Islet precursor cell (in vitro differentiated cells): ENCODE measurements at regions not wholly inside any gene's neighbourhood (a gene's known extent, or its start where the extent isn't known, plus 50 kb on each side); places are given as distances from the start of the nearest gene placed in this dataset.

Experiments used
- DNase-seq: peaks from one replicate; pipeline ENCODE4 v3.0.0-alpha.2; 2018

DNA sequence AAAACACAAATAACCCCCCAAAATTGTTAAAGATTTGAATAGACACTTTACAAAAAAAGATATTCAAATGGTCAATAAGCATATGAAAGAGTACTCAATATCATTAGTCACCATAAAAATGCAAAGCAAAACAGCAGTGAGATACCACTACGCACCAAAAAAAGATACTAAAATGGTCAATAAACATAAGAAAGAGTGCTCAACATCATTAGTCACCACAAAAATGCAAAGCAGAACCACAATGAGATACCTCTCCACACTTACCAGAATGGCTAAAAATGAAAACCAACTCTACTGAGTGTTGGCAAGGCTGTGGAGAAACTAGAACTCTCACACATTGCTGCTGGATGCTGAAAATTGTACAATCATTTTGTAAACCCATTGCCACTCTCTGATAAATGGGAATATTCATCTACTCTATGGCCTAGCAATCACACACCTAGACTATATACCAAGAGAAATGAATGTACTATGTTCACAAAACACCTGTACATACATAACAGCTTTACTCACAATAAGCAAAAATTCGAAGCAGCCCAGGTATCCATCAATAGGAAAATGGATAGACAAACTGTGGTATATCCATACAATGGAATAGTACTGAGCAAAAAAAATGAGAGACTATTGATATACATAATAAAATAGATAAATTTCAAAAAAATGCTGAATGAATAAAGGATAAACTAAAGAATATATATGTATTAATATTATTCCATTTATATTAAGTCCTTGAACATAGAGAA, 205.0 kb upstream of the DAPK1 start:
- DNase-seq = no peak

DNA sequence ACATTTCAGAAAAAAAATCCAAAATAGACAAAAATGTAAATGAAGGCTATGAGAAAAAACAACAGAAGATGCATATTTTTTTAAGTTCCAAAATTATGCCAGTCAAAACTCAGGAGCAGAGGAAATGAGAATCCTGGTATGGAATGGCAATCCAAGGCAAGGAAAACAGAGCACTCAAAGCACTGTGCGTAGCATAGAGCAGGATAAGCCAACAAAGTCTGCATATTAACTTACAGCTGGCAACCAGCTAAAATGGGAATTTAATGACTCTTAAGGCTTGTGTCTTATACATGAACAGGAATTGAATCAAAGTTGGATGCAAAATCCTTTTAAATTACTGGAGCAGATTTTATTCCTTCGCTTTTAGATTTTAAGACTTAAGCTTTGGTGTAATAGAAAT, 203.5 kb upstream of the DAPK1 start:
- no peak for DNase-seq

DNA sequence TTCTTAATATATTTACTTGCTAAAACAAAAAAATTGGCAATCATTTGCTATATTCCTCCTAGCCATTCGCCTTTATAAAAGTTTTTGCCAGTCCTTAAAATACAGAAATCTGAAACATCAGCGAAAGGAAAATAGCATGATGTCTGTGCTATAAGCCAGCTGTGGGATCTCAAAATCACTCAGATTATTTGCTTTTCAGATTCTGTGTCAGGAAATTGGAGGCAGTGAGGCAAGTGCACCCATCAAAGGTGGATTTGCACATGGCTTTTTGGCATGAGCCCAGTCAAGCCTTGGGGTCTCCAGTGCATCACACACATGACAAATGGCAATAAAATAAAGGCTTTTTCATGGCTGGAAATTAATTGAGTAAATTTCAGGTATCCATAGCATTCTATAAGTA, 196.8 kb upstream of the DAPK1 start:
- DNase-seq = no peak

DNA sequence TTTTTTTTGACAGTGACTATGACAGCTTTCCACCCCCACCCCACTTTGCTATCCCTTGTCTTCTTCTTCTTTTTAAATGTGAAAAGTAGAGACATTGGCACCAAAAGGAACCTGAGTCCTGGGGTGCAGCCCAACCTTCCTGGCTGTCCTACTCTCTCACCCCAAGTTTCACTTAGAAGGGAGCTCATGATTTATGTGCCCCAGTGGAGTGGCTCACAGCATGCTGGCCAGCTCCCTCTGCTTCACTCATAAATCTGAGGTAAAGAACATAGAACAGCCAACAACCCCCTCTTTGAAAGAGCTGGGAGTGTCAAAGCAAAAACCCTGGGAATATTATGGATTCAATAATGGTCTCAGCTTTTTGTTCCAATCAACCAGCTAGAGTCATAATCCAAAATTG, 196.3 kb upstream of the DAPK1 start:
- DNase-seq = no peak

DNA sequence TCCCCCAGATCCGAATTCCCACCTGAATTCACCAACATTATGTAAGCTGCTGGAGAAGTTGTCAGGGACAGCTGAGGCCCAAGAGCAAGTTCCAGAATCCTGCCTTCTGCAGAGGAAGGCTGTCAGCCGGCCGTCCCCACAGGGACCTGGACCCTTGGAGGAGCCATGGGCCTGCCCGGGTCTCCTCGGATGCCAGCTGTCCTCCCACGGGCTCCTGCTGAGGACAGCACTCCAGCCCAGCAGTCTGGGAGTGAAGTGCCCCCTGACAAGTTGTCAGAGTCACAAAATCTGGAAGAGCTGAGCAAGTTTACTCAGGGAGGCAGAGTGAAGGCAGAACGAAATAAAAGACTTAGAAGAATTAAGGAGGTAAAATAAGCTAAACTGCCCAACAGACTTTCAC, 192.5 kb upstream of the DAPK1 start:
- no peak for DNase-seq

DNA sequence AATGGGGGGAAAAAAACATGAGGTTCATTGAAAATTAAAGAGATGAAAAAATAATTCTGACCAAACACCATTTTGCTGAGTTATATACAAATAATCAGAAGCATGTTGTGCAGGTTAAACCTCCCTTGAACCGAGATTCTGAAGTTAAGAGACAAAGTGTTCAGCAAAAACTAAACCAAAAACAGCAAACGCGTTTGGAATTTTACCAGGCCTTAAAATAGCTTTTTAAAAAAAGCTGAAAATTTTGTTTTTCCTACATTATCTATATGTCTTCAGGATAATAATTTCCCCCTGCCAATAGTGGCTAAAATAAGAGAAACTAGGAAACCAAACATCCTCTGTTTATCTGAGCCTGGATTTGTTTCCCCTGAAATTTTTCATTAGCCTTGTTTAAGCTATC, 191.7 kb upstream of the DAPK1 start:
- no peak for DNase-seq

DNA sequence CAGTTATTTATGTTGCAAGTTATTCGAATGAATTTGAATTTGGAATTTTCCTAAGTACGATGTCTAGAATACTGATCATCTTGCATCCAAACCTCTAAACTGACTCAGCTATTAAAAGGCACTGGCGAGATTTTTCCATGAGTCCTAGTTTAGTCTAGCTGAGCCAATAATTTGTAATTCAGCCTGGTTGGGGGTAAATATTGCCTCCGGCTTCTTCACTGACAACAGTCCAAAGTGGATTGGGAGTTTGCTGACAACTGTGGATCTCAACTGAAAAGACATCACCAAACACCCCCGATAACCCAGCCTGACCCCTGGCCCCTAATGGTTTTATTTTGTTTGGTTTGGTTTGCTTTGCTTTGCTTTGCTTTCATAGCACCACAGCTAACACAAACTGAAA, 189.8 kb upstream of the DAPK1 start:
- no peak for DNase-seq

DNA sequence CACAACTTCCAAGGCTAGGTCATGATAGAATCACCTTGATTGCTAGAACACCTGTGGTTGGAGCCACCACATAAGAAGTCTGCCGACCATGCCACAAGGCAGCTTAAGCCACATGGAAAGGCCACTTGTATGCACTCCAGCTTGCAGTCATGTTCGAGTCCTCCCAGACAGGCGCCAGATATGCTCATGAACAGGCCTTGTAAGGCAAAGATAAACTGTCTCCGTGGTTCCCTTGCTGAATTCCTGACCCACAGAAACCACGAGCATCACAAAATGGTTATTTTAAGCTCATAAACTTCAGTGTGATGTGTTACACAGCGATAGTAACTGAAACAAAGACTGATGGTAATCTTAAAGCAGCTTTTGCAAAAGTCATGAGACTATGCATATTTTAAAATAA, 188.4 kb upstream of the DAPK1 start:
- DNase-seq = no peak

DNA sequence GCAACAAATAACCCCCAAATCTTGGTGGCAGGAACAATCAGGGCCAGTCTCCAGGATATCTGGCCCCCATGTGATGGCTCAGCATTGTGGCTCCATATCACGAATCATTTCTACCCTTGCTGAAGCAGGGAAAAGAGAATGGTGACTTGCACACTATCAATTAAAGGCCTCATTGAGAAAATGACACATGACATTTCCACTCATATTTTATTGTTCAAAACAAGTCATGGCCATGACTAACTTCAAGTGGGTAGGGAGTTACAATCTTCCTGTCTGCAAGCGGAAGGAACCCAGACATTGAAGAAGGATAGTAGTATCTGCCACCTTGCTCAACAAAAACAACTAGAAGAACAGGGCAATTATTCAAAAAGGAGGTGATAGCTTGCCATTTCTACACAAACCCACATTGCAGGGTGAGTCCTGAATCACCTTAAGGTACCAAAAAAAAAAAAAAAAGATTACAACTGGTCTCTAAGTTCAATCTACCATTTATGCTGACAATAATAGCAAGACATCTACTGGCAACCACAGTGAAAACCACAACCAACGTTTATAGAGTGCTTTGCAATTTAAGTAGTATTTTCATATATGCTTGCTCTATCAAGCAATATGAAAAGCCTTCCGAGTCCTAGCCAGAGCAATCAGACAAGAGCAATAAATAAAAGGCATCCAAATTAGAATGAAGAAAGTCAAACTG, 186.7 kb upstream of the DAPK1 start:
- DNase-seq = no peak

DNA sequence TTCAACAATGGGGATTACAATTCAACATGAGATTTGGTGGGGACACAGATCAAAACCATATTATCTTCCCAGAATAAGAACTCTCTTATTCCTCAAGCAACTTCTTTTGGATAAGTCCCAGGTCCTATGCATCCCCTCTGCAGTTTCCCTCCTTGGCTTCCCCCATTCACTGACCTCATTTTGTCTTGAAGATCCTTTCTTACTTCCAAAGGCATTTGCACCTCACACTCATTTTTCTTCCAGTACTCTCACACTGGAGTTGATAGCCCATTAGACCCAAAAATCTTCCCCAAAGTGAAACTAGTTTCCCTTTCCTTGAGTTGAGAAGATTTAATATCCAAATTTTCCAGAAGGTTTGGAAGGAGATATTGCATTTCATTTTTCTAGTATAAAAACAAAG, 178.0 kb upstream of the DAPK1 start:
- DNase-seq = no peak

DNA sequence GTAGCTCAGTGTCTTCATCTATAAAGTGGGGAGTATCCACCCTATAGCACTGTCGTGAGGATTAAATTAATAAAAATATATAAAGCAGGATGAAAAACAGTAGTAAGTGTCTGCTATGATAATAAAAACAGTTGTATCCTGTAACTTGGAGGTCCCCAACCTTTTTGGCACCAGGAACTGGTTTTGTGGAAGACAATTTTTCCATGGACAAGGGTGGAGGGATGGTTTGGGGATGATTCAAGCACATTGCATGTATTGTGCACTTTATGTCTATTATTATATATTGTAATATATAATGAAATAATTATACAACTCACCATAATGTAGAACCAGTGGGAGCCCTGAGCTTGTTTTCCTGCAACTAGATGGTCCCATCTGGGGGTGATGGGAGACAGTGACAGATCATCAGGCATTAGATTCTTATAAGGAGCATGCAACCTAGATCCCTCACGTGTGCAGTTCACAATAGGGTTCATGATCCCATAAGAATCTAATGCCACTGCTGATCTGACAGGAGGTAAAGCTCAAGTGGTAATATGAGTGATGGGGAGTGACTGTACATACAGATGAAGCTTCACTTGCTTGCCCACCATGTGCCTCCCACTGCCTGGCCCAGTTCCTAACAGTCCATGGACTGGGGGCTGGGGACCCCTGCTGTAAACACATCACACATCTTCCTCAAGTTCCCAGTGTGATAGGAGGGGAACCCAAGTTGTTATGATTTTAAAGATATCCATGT, 177.4 kb upstream of the DAPK1 start:
- no peak for DNase-seq

DNA sequence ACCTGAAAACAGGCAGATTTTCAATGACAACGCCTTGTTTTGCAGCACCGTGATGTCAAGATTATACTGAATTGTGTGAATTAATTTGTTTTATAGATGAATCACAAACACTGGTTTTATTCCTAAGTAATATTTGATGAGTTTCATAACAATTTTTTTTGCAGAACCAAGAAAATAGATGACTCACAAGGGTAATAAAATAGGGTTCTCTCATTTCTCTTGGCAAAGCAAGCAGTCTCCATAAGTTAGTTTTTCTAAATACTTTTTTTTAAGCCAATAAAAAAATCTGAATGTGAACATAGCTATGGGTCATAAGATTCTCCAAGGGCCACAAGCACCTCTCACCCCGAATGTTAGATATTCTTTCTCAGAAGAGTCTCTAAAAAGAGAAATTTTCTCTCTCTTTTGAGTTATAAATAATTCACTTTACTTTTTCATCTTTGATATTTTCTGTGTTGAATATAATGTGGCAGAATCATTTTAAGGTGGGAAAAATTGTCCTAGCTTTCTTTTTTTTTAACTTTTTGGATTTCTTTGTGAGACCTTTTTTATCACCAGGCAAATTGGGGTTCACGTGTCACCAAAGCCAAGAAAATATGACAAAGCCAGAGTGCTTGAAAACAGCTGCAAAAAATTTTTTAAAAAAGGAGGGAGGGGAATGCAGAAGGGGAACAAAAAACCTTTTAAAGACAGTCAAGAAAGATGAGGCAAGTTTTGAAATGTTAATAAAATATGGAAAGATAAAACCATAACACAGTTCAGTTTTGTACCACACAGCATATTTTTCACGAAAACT, 174.6 kb upstream of the DAPK1 start:
- no peak for DNase-seq

DNA sequence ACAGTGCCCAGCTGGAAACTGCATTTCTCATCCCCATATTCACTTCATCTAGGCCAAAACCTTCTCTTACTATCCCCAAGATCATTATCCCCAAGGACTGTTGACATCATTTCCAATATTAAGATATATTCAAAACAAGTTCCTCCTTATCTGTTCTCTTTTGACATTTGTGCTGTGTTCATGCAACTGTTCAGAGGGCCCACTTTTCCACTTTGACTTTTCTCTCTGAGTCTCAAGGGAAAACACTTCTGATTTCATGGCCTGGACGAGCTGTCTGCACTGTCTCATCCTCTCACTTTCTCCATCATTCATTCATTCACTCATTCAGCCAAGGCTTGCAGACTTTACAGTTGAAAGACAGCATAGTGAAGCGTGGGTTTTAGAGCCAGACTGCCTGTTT, 173.7 kb upstream of the DAPK1 start:
- DNase-seq = no peak

DNA sequence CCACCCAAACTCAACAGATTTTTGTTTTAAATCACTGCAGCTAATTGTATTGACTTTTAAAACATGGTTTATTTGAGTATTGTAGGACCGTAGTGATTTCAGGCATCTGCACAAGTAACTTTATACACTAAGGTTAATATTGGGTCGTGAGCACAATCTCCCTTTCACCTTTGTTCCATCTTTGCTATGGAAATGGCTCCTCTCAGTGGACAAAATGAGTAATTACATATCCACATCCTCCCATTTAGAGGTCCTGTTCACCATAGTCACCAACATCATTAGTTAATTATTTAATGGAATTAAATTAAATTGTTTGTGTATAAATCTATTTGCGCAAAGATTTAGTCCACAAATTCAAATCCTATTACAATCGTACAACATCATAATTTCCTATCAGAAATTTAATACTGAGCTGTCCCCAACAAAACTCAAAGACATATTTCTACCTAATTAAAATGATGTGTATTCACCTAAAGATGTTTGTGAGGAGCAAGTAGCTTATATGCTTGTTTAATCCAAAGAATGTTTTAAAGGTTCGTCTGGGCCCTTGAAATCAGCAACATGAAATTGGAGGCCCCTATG, 173.0 kb upstream of the DAPK1 start:
- DNase-seq = no peak

DNA sequence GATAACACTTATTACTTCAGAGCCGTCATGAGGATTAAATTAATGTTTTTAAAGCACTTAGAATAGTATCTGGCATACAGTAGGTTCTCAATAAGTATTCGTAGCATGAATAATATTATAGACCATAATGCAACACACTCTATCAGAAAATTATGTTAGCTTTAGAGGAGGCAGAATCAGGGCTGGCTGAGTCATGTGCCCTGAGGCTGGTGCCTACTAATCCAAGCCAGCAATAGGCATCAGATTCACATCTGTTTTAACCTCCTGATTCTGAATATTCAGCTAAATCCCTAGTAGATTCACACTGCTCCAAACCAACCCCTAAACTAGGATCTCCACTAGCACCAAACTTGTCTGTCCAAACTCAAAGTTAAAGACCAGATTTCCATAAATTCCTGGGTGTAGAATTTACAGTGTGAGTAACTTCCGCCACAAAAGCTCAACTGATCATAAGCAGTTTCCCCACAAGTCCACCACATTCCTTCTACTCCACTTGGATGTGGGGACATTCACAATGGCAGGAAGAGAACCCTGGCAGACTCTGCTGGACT, 170.0 kb upstream of the DAPK1 start:
- DNase-seq = no peak

DNA sequence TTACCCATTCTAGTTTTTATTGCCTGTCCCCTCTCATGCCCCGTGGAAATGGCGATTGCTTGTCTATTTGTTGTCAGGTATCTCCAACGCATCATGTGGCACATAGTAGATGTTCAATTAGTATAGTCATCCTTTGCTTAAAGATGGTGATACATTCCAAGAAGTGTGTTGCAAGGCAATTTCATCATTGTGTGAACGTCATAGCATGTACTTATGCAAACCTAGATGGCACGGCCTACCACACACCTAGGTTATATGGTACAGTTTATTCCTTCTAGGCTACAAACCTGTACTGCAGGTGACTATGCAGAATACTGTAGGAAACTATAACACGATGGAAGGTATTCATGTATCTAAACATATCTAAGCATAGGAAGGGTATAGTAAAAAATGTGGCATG, 163.9 kb upstream of the DAPK1 start:
- no peak for DNase-seq

DNA sequence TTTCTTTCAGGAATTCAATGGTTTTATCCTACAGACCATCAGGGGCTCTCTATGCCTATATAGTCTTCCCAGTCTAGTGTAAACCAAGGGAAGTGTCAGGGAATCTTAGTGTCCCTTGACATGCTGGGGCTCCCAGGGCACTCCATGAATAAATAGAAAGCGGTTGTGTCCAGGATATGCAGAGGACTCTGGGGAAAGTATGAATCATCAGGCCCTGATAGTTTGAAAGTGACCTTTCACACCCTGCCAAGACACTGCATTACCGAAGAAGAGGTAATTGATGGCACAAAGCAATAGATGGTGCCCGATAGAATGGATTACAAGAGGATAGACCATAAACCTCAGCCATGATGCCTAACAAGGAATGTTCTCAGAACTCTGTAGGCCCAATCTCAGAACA, 163.3 kb upstream of the DAPK1 start:
- DNase-seq = no peak

DNA sequence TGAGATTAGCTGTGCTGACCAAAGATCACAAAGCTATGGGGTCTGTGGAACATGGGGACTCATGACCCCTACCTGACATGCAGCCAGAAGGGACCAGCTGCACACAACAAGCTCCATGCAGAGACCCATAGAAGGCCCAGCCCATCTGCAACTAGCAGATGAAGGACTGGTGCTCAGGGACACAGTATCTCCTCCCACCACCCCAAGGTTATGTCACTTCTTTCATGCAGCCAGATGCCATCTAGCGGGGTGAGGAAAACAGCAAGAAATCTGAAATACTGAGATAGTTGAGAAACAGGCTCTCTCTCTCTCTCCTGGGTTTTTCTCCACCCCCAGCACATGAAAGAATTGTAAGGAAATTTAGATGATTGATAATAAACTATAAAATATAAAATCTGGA, 161.3 kb upstream of the DAPK1 start:
- DNase-seq = no peak

DNA sequence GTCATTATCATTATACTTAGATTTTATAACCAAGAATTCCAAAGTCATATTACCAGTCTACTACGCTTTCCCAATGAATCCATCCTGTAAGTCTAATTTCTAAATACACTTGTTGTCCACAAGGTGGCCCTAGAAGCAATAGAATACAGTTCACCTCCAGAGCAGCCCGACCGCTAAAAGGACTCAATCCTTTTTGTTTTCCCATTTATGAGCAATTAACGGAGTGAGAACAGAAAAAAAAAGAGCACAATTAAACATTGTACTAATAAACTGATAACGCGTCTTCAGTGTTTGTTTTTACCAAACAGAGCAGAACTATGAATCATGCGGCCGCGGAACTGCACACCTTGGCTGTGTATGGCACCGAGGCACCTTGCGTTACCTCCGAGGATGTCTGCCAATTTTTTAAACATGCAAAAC, 160.7 kb upstream of the DAPK1 start:
- DNase-seq = no peak

DNA sequence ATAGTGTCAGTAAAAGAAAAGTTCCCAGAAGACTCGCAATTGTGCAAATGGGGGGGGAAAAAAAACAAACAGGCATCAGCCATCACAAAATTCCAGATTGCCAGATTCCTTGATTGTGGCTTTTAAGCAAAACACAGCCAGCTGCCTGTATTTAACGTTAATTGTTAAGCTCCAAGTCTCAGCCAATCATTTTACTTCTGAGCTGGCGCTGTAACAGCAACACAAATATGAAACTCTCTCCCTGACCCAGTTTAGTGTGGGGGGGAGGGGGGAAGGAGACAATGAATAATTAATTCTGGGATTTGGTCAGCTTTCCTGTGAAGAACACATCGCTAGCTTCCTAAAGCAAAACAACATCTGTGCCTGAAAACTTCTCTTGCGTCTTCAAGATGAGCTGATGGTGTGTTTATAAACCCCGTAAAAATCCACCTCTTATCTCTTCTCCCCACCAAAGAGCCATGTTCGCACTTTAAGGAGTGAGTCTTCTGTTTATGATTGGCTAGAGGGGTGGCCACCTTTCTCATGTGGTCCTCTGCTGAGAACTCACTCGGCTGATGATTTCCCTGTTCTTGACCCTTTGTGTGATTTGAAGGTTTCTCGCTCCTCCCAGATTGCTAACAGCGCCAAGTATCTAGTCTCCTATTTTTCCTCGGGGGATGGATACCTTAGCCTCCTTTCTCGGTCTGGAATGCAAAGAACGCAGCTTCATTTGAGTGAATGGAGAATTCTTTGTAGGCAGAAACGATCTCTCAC, 160.2 kb upstream of the DAPK1 start:
- peak; percentile 85 for DNase-seq

DNA sequence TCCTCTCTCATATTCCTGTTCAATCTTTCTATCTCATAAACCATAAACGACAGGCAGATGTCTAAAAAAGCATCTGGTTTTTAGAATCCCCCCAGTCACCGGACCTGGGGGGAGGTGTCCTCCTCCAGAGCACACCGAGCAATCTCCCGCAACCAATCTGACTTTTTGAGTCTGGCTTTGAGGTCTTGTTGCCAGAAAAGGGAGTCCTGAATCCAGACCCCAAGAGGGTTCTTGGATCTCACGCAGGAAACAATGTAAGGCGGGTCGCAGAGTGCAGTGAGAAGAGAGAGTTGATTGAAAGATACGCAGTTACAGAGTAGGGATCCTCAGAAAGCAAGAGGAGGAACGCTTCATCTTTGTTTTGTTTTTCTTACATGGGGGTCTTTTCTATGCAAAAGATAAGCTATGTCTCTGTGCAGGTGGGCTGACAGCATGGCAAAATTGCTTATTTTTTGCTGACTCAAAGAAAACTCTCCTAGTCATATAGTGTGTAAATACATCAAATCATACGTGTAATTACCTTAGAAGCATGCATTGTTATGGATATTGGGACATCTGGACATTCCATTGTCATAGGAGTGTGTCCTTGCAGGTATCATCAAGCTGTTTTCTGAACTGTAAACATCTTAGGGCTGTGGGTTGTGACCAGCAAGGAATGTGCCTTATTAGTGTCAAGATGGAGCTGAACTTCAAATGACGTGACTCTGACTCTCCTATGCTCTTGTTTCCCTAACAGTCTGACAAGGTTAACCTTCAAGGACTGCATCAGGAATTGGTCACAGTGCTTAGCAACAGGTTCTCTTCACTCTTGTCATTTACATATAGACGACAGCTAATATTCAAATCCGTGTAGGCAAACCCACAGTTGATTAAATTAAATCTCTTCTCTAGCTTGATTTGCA, 159.3 kb upstream of the DAPK1 start:
- peak; percentile 66 for DNase-seq
